NCI-H2196 (cell line): ENCODE measurements at regions not wholly inside any gene's neighbourhood (a gene's known extent, or its start where the extent isn't known, plus 50 kb on each side); places are given as distances from the start of the nearest gene placed in this dataset.
"Not testable (repeated sequence)": the region's sequence is repeated elsewhere in the genome, so short reads cannot be mapped to it uniquely, and the experiment has no call there.

Source experiments
- DNase-seq: peaks from one replicate; lab custom pipeline; 2025; ENCODE audit not compliant: unreplicated experiment; lab: John Stamatoyannopoulos, UW

GRCh38 chr5:102554082-102554481 is 55.3 kb upstream of the SLCO6A1 start:
- DNase-seq, result no peak

GRCh38 chr5:102554728-102555127 is 55.9 kb upstream of the SLCO6A1 start:
- no peak for DNase-seq

- DNase-seq, result no peak
These were observed 63.3 kb upstream of the SLCO6A1 start for GRCh38 chr5:102561894-102562760.

- DNase-seq, result no peak
These were observed 71.9 kb upstream of the SLCO6A1 start for GRCh38 chr5:102570747-102571146.

- DNase-seq, result no peak
These were observed 79.6 kb upstream of the SLCO6A1 start for GRCh38 chr5:102578362-102578761.

GRCh38 chr5:102579379-102579778 is 80.6 kb upstream of the SLCO6A1 start:
- no peak for DNase-seq

GRCh38 chr5:102581011-102581410 is 82.2 kb upstream of the SLCO6A1 start:
- DNase-seq, result no peak

- DNase-seq, result no peak
These were observed 83.9 kb upstream of the SLCO6A1 start for GRCh38 chr5:102582696-102583095.

- peak; percentile 48 for DNase-seq
These were observed 84.7 kb upstream of the SLCO6A1 start for GRCh38 chr5:102583276-102584124.

GRCh38 chr5:102589661-102590060 is 90.9 kb upstream of the SLCO6A1 start:
- no peak for DNase-seq

GRCh38 chr5:102590467-102590866 is 91.7 kb upstream of the SLCO6A1 start:
- no peak for DNase-seq

GRCh38 chr5:102591650-102592049 is 92.8 kb upstream of the SLCO6A1 start:
- DNase-seq, result no peak

GRCh38 chr5:102592586-102592985 is 93.8 kb upstream of the SLCO6A1 start:
- DNase-seq, result not testable (repeated sequence)

GRCh38 chr5:102594192-102594591 is 95.4 kb upstream of the SLCO6A1 start:
- no peak for DNase-seq

GRCh38 chr5:102595332-102595731 is 96.5 kb upstream of the SLCO6A1 start:
- no peak for DNase-seq

- DNase-seq, result no peak
These were observed 97.3 kb upstream of the SLCO6A1 start for GRCh38 chr5:102596113-102596512.

GRCh38 chr5:102596951-102597350 is 98.2 kb upstream of the SLCO6A1 start:
- no peak for DNase-seq

GRCh38 chr5:102599289-102599688 is 100.5 kb upstream of the SLCO6A1 start:
- no peak for DNase-seq

GRCh38 chr5:102600964-102601363 is 102.2 kb upstream of the SLCO6A1 start:
- DNase-seq, result no peak

- no peak for DNase-seq
These were observed 104.9 kb upstream of the SLCO6A1 start for GRCh38 chr5:102603670-102604069.

- DNase-seq, result no peak
These were observed 109.6 kb upstream of the SLCO6A1 start for GRCh38 chr5:102608414-102608813.

GRCh38 chr5:102611312-102611711 is 112.5 kb upstream of the SLCO6A1 start:
- DNase-seq, result no peak
